ELF-1 (cell line): ENCODE measurements at regions not wholly inside any gene's neighbourhood (a gene's known extent, or its start where the extent isn't known, plus 50 kb on each side); places are given as distances from the start of the nearest gene placed in this dataset.

Experiments used
- DNase-seq: peaks from one replicate; pipeline ENCODE4 v3.0.0-alpha.2; 2016; ENCODE audit warnings: low read depth, low spot score

- DNase-seq: no peak
These were observed 107.3 kb upstream of the HNRNPU start for GRCh38 chr1:244971552-244972216.

GRCh38 chr1:244970744-244971551 is 106.6 kb upstream of the HNRNPU start:
- peak; percentile 98 for DNase-seq

- peak; percentile 90 for DNase-seq
These were observed 105.9 kb upstream of the HNRNPU start for GRCh38 chr1:244970236-244970743.

- DNase-seq: peak; percentile 89
These were observed 105.3 kb upstream of the HNRNPU start for GRCh38 chr1:244969355-244970235.

GRCh38 chr1:244968881-244969280 is 104.5 kb upstream of the HNRNPU start:
- DNase-seq: no peak

GRCh38 chr1:244968471-244968871 is 104.1 kb upstream of the HNRNPU start:
- DNase-seq: peak; percentile 78

- DNase-seq: no peak
These were observed 102.8 kb upstream of the HNRNPU start for GRCh38 chr1:244967159-244967558.

GRCh38 chr1:244965185-244966030 is 101.1 kb upstream of the HNRNPU start:
- DNase-seq: no peak

- peak; percentile 51 for DNase-seq
These were observed 100.0 kb upstream of the HNRNPU start for GRCh38 chr1:244964112-244964971.

GRCh38 chr1:244963231-244963826 is 99.0 kb upstream of the HNRNPU start:
- DNase-seq: no peak

- DNase-seq: no peak
These were observed 97.8 kb upstream of the HNRNPU start for GRCh38 chr1:244962130-244962529.

- DNase-seq: no peak
These were observed 96.6 kb upstream of the HNRNPU start for GRCh38 chr1:244960904-244961303.

GRCh38 chr1:244958593-244958992 is 94.2 kb upstream of the HNRNPU start:
- DNase-seq: no peak

- no peak for DNase-seq
These were observed 93.2 kb upstream of the HNRNPU start for GRCh38 chr1:244957525-244957924.

GRCh38 chr1:244957122-244957521 is 92.8 kb upstream of the HNRNPU start:
- DNase-seq: no peak

- no peak for DNase-seq
These were observed 91.3 kb upstream of the HNRNPU start for GRCh38 chr1:244955661-244956060.

GRCh38 chr1:244954359-244954758 is 90.0 kb upstream of the HNRNPU start:
- DNase-seq: no peak

GRCh38 chr1:244953901-244954300 is 89.6 kb upstream of the HNRNPU start:
- no peak for DNase-seq

GRCh38 chr1:244952940-244953339 is 88.6 kb upstream of the HNRNPU start:
- no peak for DNase-seq
